Hepatocyte (in vitro differentiated cells): ENCODE measurements at regions not wholly inside any gene's neighbourhood (a gene's known extent, or its start where the extent isn't known, plus 50 kb on each side); places are given as distances from the start of the nearest gene placed in this dataset.

Experiments
- CTCF ChIP-seq: fragments of 200-600 bp; sonication (generic); IDR thresholded peaks from 2 replicates; pipeline ENCODE4 v1.5.1; 2016; ENCODE audit warnings: antibody characterized with exemption, mild to moderate bottlenecking; ENCODE audit not compliant: poor library complexity
- EZH2 ChIP-seq: fragments of 200-600 bp; sonication (generic); IDR thresholded peaks from 2 replicates; pipeline ENCODE4 v1.6.1; 2016; ENCODE audit warnings: antibody characterized with exemption, mild to moderate bottlenecking, borderline replicate concordance
- EZH2phosphoT487 ChIP-seq: fragments of 200-600 bp; sonication (generic); IDR thresholded peaks from one replicate; pipeline ENCODE4 v1.6.1; 2018; ENCODE audit warnings: antibody characterized with exemption, mild to moderate bottlenecking, low read depth, moderate library complexity; ENCODE audit not compliant: unreplicated experiment, severe bottlenecking

- no peak for TF ChIP-seq CTCF
- TF ChIP-seq EZH2, result no peak
- TF ChIP-seq EZH2phosphoT487, result no peak
Observed at GRCh38 chr7:45982907-45983719, 62.0 kb upstream of the IGFBP3 start.
